ENCODE measurements at regions not wholly inside any gene's neighbourhood (a gene's known extent, or its start where the extent isn't known, plus 50 kb on each side); places are given as distances from the start of the nearest gene placed in this dataset.

GRCh38 chr1:207968521-207969009 lies 57.6 kb upstream of the CD34 start:
- peaks cover 7% of the 10 kb centered on the region for H3K4me1 ChIP-seq (ENCODE audit: insufficient read depth, low read length)
- H2AFZ ChIP-seq (ENCODE audit: low read length): no peak overlapping the region
- WGBS (ENCODE audit: low lambda C conversion rate): 15% methylated on average over 5 of the region's 5 CpGs
- no peaks in the 10 kb centered on the region for H3K9me3 ChIP-seq (ENCODE audit: low read length)
- POLR2A ChIA-PET: no interaction called here
- DNase-seq (ENCODE audit: low spot score) (no peak), FAIRE-seq (no peak), ATAC-seq (no peak)
- CTCF ChIA-PET (ENCODE audit: low intra/inter-chr PET ratio, low total read pairs): no interaction called here
- H3K9ac ChIP-seq (ENCODE audit: insufficient read depth, low read depth, low read length): no peak overlapping the region
- in situ Hi-C loops (cut with HindIII; ENCODE audit: extremely low pct_ligation_motif_present, low pct_unique_long_range_greater_than_20kb) (loop anchor here (5.0 kb wide), 1 partner anchor 141 kb away; no protein-coding TSS in a partner anchor), intact Hi-C loops (cut with micrococcal nuclease; ENCODE audit: unreplicated experiment) (loop anchor here (5.0 kb wide), 1 partner anchor 256 kb away; no protein-coding TSS in a partner anchor)
- no peaks in the 10 kb centered on the region for H3K79me2 ChIP-seq (ENCODE audit: insufficient read depth, low read length)
- BruUV-seq (replicated peaks): no TSS peak
- no peak overlapping the region for H3K4me2 ChIP-seq (ENCODE audit: low read depth, low read length)
- TF ChIP-seq ATF7 (IDR thresholded peaks at IDR 0.05) (peak; percentile 39; the same call in 1 of the 2 replicates), ATF7 (CRISPR knock-in tag; IDR thresholded peaks at IDR 0.05) (no peak), KDM6A (CRISPR knock-in tag; IDR thresholded peaks at IDR 0.05; ENCODE audit: low read depth) (no peak)
- TF ChIP-seq, protein P1, sequence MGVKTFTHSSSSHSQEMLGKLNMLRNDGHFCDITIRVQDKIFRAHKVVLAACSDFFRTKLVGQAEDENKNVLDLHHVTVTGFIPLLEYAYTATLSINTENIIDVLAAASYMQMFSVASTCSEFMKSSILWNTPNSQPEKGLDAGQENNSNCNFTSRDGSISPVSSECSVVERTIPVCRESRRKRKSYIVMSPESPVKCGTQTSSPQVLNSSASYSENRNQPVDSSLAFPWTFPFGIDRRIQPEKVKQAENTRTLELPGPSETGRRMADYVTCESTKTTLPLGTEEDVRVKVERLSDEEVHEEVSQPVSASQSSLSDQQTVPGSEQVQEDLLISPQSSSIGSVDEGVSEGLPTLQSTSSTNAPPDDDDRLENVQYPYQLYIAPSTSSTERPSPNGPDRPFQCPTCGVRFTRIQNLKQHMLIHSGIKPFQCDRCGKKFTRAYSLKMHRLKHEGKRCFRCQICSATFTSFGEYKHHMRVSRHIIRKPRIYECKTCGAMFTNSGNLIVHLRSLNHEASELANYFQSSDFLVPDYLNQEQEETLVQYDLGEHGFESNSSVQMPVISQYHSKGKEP (CRISPR knock-in tag; IDR thresholded peaks at IDR 0.05): no peak
- H3K27me3 ChIP-seq (ENCODE audit: control insufficient read depth in 1 of 2, insufficient read depth in 2 of 2, low read length in 2 of 2): peaks cover 0 to 31% of the 10 kb centered on the region in 2 experiments; a peak in 2 of 5 replicates
- H3K4me3 ChIP-seq (replicated peaks in 1 of 3; ENCODE audit: insufficient read depth in 1 of 3, low read depth in 2 of 3, low read length in 3 of 3): no peak overlapping the region
- no peaks in the 10 kb centered on the region for H3K36me3 ChIP-seq (replicated peaks in 1 of 2; ENCODE audit: control insufficient read depth in 1 of 2, insufficient read depth in 2 of 2, low read length in 2 of 2)
- H3K27ac ChIP-seq (ENCODE audit: extremely low read length, insufficient read depth, low read length): no peak overlapping the region
- H4K20me1 ChIP-seq (ENCODE audit: insufficient read depth, low read length): no peaks in the 10 kb centered on the region

GRCh38 chr1:207967703-207968102 lies 56.8 kb upstream of the CD34 start:
- Histone ChIP-seq H3K27me3 (ENCODE audit: control insufficient read depth in 1 of 2, insufficient read depth in 2 of 2, low read length in 2 of 2) (peaks cover 0 to 25% of the 10 kb centered on the region in 2 experiments; a peak in 2 of 5 replicates), H3K4me3 (replicated peaks in 1 of 3; ENCODE audit: insufficient read depth in 1 of 3, low read depth in 2 of 3, low read length in 3 of 3) (no peak overlapping the region), H3K4me1 (ENCODE audit: insufficient read depth, low read length) (peaks cover 13% of the 10 kb centered on the region), H4K20me1 (ENCODE audit: insufficient read depth, low read length) (no peaks in the 10 kb centered on the region), H3K9ac (ENCODE audit: insufficient read depth, low read depth, low read length) (no peak overlapping the region), H3K4me2 (ENCODE audit: low read depth, low read length) (no peak overlapping the region), H2AFZ (ENCODE audit: low read length) (no peak overlapping the region), H3K79me2 (ENCODE audit: insufficient read depth, low read length) (no peaks in the 10 kb centered on the region), H3K9me3 (ENCODE audit: low read length) (no peaks in the 10 kb centered on the region), H3K27ac (ENCODE audit: extremely low read length, insufficient read depth, low read length) (no peak overlapping the region), H3K36me3 (replicated peaks in 1 of 2; ENCODE audit: control insufficient read depth in 1 of 2, insufficient read depth in 2 of 2, low read length in 2 of 2) (no peaks in the 10 kb centered on the region)
- ChIA-PET POLR2A (no interaction called here), CTCF (ENCODE audit: low intra/inter-chr PET ratio, low total read pairs) (no interaction called here)
- FAIRE-seq (no peak), DNase-seq (ENCODE audit: low spot score) (no peak), ATAC-seq (no peak)
- WGBS (ENCODE audit: low lambda C conversion rate): 10% methylated on average over 1 of the region's 2 CpGs
- no TSS peak for BruUV-seq (replicated peaks)
- in situ Hi-C loops (cut with HindIII; ENCODE audit: extremely low pct_ligation_motif_present, low pct_unique_long_range_greater_than_20kb): loop anchor here (5.0 kb wide), 1 partner anchor 140 kb away; no protein-coding TSS in a partner anchor
- intact Hi-C loops (cut with micrococcal nuclease; ENCODE audit: unreplicated experiment): loop anchor here (5.0 kb wide), 1 partner anchor 255 kb away; no protein-coding TSS in a partner anchor
- TF ChIP-seq IRX3 (CRISPR knock-in tag; IDR thresholded peaks at IDR 0.05; ENCODE audit: borderline replicate concordance, low read depth) (no peak), ZFP62 (CRISPR knock-in tag; IDR thresholded peaks at IDR 0.05) (no peak), DNMT1 (CRISPR knock-in tag; IDR thresholded peaks at IDR 0.05) (no peak), GFI1 (CRISPR knock-in tag; IDR thresholded peaks at IDR 0.05; ENCODE audit: borderline replicate concordance) (no peak), RARA (CRISPR knock-in tag; IDR thresholded peaks at IDR 0.05) (no peak), ZNF143 (CRISPR knock-in tag; IDR thresholded peaks at IDR 0.05) (no peak), FOXP1 (IDR thresholded peaks at IDR 0.05) (no peak), FOXP1 (CRISPR knock-in tag; IDR thresholded peaks at IDR 0.05) (no peak), TBX2 (CRISPR knock-in tag; IDR thresholded peaks at IDR 0.05; ENCODE audit: borderline replicate concordance) (no peak), ZNF777 (CRISPR knock-in tag; IDR thresholded peaks at IDR 0.05) (no peak), PBX3 (CRISPR knock-in tag; IDR thresholded peaks at IDR 0.05; ENCODE audit: borderline replicate concordance) (no peak)
- TF ChIP-seq, protein P2, sequence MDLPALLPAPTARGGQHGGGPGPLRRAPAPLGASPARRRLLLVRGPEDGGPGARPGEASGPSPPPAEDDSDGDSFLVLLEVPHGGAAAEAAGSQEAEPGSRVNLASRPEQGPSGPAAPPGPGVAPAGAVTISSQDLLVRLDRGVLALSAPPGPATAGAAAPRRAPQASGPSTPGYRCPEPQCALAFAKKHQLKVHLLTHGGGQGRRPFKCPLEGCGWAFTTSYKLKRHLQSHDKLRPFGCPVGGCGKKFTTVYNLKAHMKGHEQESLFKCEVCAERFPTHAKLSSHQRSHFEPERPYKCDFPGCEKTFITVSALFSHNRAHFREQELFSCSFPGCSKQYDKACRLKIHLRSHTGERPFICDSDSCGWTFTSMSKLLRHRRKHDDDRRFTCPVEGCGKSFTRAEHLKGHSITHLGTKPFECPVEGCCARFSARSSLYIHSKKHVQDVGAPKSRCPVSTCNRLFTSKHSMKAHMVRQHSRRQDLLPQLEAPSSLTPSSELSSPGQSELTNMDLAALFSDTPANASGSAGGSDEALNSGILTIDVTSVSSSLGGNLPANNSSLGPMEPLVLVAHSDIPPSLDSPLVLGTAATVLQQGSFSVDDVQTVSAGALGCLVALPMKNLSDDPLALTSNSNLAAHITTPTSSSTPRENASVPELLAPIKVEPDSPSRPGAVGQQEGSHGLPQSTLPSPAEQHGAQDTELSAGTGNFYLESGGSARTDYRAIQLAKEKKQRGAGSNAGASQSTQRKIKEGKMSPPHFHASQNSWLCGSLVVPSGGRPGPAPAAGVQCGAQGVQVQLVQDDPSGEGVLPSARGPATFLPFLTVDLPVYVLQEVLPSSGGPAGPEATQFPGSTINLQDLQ (CRISPR knock-in tag; IDR thresholded peaks at IDR 0.05): no peak
